ENCODE measurements at regions not wholly inside any gene's neighbourhood (a gene's known extent, or its start where the extent isn't known, plus 50 kb on each side); places are given as distances from the start of the nearest gene placed in this dataset.
A peak's percentile ranks its signal among the peaks of the same experiment; 100 is the strongest.
"Not testable (repeated sequence)": the region's sequence is repeated elsewhere in the genome, so short reads cannot be mapped to it uniquely, and the experiment has no call there.

DNA sequence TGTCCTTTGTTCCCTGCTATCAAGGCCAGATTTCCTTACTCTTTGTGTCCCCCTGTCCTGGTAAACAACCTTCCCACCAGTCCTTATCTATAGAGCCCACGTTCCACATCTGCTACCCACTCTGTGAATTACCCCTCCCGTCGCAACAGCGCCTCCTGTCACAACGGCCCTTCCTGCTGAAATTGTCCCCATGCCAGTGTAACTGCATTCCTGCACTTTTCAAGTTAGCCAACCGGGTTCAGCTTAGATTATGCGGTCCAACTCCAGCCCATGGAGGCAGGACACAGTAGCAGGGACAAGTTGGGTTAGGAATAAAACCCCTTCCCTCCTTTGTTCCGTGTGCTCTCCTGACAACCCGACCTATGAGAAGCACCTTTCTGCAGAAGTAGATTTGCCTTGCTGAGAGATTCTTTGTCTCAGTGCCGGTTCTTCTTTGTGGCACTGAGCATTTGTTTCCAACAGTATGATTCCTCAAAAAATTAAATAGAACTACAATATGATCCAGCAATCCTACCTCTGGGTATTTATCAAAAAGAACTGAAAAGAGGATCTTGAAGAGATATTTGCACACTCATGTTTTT, 180.3 kb downstream of the PTBP2 start:
- H3K9me3 Mint-ChIP-seq: peaks cover 0 to 22% (median 4%) of the 10 kb centered on the region in 7 donors
- H3K36me3 Mint-ChIP-seq: no peaks in the 10 kb centered on the region
- no peaks in the 10 kb centered on the region for H3K27me3 Mint-ChIP-seq
- no peak overlapping the region for H3K27ac Mint-ChIP-seq
- Histone ChIP-seq H3K36me3 (ENCODE audit: control insufficient read depth, insufficient read depth, low read length) (no peaks in the 10 kb centered on the region), H3K9me3 (ENCODE audit: control insufficient read depth in 2 of 2, low read length in 2 of 2) (peaks cover 7 to 10% of the 10 kb centered on the region in 2 experiments), H3K4me1 (ENCODE audit: control insufficient read depth, insufficient read depth, low read length, poor library complexity, severe bottlenecking) (no peaks in the 10 kb centered on the region), H3K27me3 (ENCODE audit: control insufficient read depth, insufficient read depth, low read length) (no peaks in the 10 kb centered on the region), H3K4me3 (ENCODE audit: low read depth, low read length) (no peak overlapping the region), H3K27ac (ENCODE audit: insufficient read depth, low read length, poor library complexity, severe bottlenecking) (no peak overlapping the region)
- H3K4me3 Mint-ChIP-seq: no peak overlapping the region
- ATAC-seq (ENCODE audit: low read depth in 2 of 2) (no peak), DNase-seq (no peak)
- no peaks in the 10 kb centered on the region for H3K4me1 Mint-ChIP-seq

DNA sequence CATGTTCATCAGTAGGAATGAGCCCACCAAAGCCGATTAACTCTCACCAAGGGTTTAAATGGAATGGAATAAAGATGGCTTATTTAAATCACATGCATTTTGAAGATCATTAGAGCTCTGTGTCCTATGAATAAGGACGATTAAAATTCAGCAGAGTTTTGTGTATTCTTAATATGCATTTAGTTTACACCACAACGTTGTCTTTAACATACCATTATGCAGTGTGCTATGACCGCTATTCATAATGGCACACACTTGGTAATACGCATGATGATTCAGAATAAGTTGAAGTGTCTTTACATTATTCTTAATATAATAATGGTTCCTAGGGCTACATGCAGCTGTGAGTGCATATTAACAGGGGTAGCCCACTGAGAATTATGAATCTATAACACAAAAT, 190.7 kb downstream of the PTBP2 start:
- Mint-ChIP-seq H3K27ac (no peak overlapping the region), H3K36me3 (no peaks in the 10 kb centered on the region), H3K27me3 (no peaks in the 10 kb centered on the region), H3K4me1 (no peaks in the 10 kb centered on the region), H3K9me3 (peaks cover 0 to 8% (median 2%) of the 10 kb centered on the region in 7 donors), H3K4me3 (no peak overlapping the region)
- Histone ChIP-seq H3K27me3 (ENCODE audit: control insufficient read depth, insufficient read depth, low read length) (no peaks in the 10 kb centered on the region), H3K27ac (ENCODE audit: insufficient read depth, low read length, poor library complexity, severe bottlenecking) (no peak overlapping the region), H3K9me3 (ENCODE audit: control insufficient read depth in 2 of 2, low read length in 2 of 2) (no peaks in the 10 kb centered on the region), H3K4me1 (ENCODE audit: control insufficient read depth, insufficient read depth, low read length, poor library complexity, severe bottlenecking) (no peaks in the 10 kb centered on the region), H3K36me3 (ENCODE audit: control insufficient read depth, insufficient read depth, low read length) (no peaks in the 10 kb centered on the region), H3K4me3 (ENCODE audit: low read depth, low read length) (no peak overlapping the region)
- ATAC-seq (ENCODE audit: low read depth in 2 of 2): no peak
- no peak for DNase-seq

DNA sequence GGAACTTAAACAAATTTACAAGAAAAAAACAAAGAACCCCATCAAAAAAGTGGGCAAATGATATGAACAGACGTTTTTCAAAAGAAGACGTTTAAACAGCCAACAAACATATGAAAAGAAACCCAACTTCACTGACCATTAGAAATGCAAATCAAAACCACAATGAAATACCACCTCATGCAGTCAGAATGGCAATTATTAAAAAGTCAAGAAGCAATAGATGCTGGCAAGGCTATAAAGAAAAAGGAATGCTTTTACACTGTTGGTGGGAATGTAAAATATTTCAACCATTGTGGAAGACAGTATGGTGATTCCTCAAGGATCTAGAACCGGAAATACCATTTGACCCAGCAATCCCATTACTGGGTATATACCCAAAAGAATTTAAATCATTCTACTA, 194.1 kb downstream of the PTBP2 start:
- DNase-seq; H3K27me3 Mint-ChIP-seq; H3K4me3 ChIP-seq (ENCODE audit: low read depth, low read length); H3K9me3 Mint-ChIP-seq; ATAC-seq (ENCODE audit: low read depth in 2 of 2); H3K27ac Mint-ChIP-seq; H3K4me1 Mint-ChIP-seq; H3K36me3 Mint-ChIP-seq; H3K27me3 ChIP-seq (ENCODE audit: control insufficient read depth, insufficient read depth, low read length); H3K4me1 ChIP-seq (ENCODE audit: control insufficient read depth, insufficient read depth, low read length, poor library complexity, severe bottlenecking); H3K4me3 Mint-ChIP-seq; H3K36me3 ChIP-seq (ENCODE audit: control insufficient read depth, insufficient read depth, low read length); H3K27ac ChIP-seq (ENCODE audit: insufficient read depth, low read length, poor library complexity, severe bottlenecking); H3K9me3 ChIP-seq (ENCODE audit: control insufficient read depth in 2 of 2, low read length in 2 of 2): not testable (repeated sequence)

- no peaks in the 10 kb centered on the region for H3K27me3 ChIP-seq (ENCODE audit: control insufficient read depth, insufficient read depth, low read length)
- DNase-seq: no peak
- H3K4me3 Mint-ChIP-seq: no peak overlapping the region
- H3K9me3 ChIP-seq (ENCODE audit: control insufficient read depth in 2 of 2, low read length in 2 of 2): no peaks in the 10 kb centered on the region
- H3K4me1 Mint-ChIP-seq: no peaks in the 10 kb centered on the region
- no peaks in the 10 kb centered on the region for H3K27me3 Mint-ChIP-seq
- no peak overlapping the region for H3K27ac ChIP-seq (ENCODE audit: insufficient read depth, low read length, poor library complexity, severe bottlenecking)
- no peak overlapping the region for H3K27ac Mint-ChIP-seq
- no peaks in the 10 kb centered on the region for H3K36me3 ChIP-seq (ENCODE audit: control insufficient read depth, insufficient read depth, low read length)
- H3K4me3 ChIP-seq (ENCODE audit: low read depth, low read length): no peak overlapping the region
- H3K36me3 Mint-ChIP-seq: no peaks in the 10 kb centered on the region
- no peaks in the 10 kb centered on the region for H3K4me1 ChIP-seq (ENCODE audit: control insufficient read depth, insufficient read depth, low read length, poor library complexity, severe bottlenecking)
- peaks cover 0 to 14% (median 6%) of the 10 kb centered on the region in 7 donors for H3K9me3 Mint-ChIP-seq
- ATAC-seq (ENCODE audit: low read depth in 2 of 2): no peak
These were observed 196.8 kb downstream of the PTBP2 start for GRCh38 chr1:96918406-96918805.

GRCh38 chr1:96922181-96922580, 200.6 kb downstream of the PTBP2 start:
- Histone ChIP-seq H3K9me3 (ENCODE audit: control insufficient read depth in 2 of 2, low read length in 2 of 2) (peaks cover 0 to 4% of the 10 kb centered on the region in 2 experiments), H3K36me3 (ENCODE audit: control insufficient read depth, insufficient read depth, low read length) (no peaks in the 10 kb centered on the region), H3K27me3 (ENCODE audit: control insufficient read depth, insufficient read depth, low read length) (no peaks in the 10 kb centered on the region), H3K27ac (ENCODE audit: insufficient read depth, low read length, poor library complexity, severe bottlenecking) (no peak overlapping the region), H3K4me1 (ENCODE audit: control insufficient read depth, insufficient read depth, low read length, poor library complexity, severe bottlenecking) (no peaks in the 10 kb centered on the region), H3K4me3 (ENCODE audit: low read depth, low read length) (no peak overlapping the region)
- ATAC-seq (ENCODE audit: low read depth in 2 of 2) (no peak), DNase-seq (no peak)
- Mint-ChIP-seq H3K27me3 (no peaks in the 10 kb centered on the region), H3K4me1 (no peaks in the 10 kb centered on the region), H3K9me3 (peaks cover 0 to 16% (median 2%) of the 10 kb centered on the region in 7 donors), H3K27ac (no peak overlapping the region), H3K36me3 (no peaks in the 10 kb centered on the region), H3K4me3 (no peak overlapping the region)

DNA sequence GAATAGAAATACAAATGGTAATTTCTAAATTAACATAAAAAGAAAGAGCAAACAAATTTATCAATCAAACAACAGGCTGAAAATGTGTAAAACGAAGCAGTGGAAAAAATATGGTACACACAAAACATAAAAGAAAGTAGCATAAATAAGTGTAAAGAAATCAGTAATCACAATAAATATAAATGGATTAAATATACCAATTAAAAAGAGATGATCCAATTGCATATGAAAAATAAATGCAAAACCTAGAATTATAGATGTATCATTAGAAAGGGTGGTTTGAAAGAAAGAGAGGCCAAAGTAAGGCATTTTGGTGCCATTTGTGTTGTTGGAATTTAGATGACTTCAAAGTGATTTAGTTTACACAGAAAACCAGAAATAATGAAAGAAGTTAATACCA, 202.2 kb downstream of the PTBP2 start:
- Mint-ChIP-seq H3K36me3 (no peaks in the 10 kb centered on the region), H3K27me3 (no peaks in the 10 kb centered on the region), H3K9me3 (peaks cover 0 to 12% (median 2%) of the 10 kb centered on the region in 7 donors), H3K27ac (no peak overlapping the region), H3K4me3 (no peak overlapping the region), H3K4me1 (no peaks in the 10 kb centered on the region)
- H3K4me1 ChIP-seq (ENCODE audit: control insufficient read depth, insufficient read depth, low read length, poor library complexity, severe bottlenecking): no peaks in the 10 kb centered on the region
- no peaks in the 10 kb centered on the region for H3K27me3 ChIP-seq (ENCODE audit: control insufficient read depth, insufficient read depth, low read length)
- peaks cover 0 to 4% of the 10 kb centered on the region in 2 experiments for H3K9me3 ChIP-seq (ENCODE audit: control insufficient read depth in 2 of 2, low read length in 2 of 2)
- no peak overlapping the region for H3K4me3 ChIP-seq (ENCODE audit: low read depth, low read length)
- no peak overlapping the region for H3K27ac ChIP-seq (ENCODE audit: insufficient read depth, low read length, poor library complexity, severe bottlenecking)
- ATAC-seq (ENCODE audit: low read depth in 2 of 2) (no peak), DNase-seq (no peak)
- H3K36me3 ChIP-seq (ENCODE audit: control insufficient read depth, insufficient read depth, low read length): no peaks in the 10 kb centered on the region

GRCh38 chr1:96926176-96926575, 204.6 kb downstream of the PTBP2 start:
- Histone ChIP-seq H3K27me3 (ENCODE audit: control insufficient read depth, insufficient read depth, low read length) (no peaks in the 10 kb centered on the region), H3K36me3 (ENCODE audit: control insufficient read depth, insufficient read depth, low read length) (no peaks in the 10 kb centered on the region), H3K4me3 (ENCODE audit: low read depth, low read length) (no peak overlapping the region), H3K9me3 (ENCODE audit: control insufficient read depth in 2 of 2, low read length in 2 of 2) (peaks cover 0 to 4% of the 10 kb centered on the region in 2 experiments), H3K27ac (ENCODE audit: insufficient read depth, low read length, poor library complexity, severe bottlenecking) (no peak overlapping the region), H3K4me1 (ENCODE audit: control insufficient read depth, insufficient read depth, low read length, poor library complexity, severe bottlenecking) (no peaks in the 10 kb centered on the region)
- peak overlapping the region in 1 of 3 donors; percentile 39 for H3K27ac Mint-ChIP-seq
- H3K4me3 Mint-ChIP-seq: no peak overlapping the region
- ATAC-seq (ENCODE audit: low read depth in 2 of 2) (no peak), DNase-seq (no peak)
- H3K36me3 Mint-ChIP-seq: no peaks in the 10 kb centered on the region
- H3K27me3 Mint-ChIP-seq: no peaks in the 10 kb centered on the region
- H3K9me3 Mint-ChIP-seq: peaks cover 0 to 11% (median 2%) of the 10 kb centered on the region in 7 donors
- H3K4me1 Mint-ChIP-seq: no peaks in the 10 kb centered on the region

GRCh38 chr1:96927125-96927524, 205.5 kb downstream of the PTBP2 start:
- Mint-ChIP-seq H3K27ac (no peak overlapping the region), H3K27me3 (no peaks in the 10 kb centered on the region), H3K4me3 (no peak overlapping the region), H3K4me1 (no peaks in the 10 kb centered on the region), H3K9me3 (peaks cover 0 to 11% (median 2%) of the 10 kb centered on the region in 7 donors), H3K36me3 (no peaks in the 10 kb centered on the region)
- Histone ChIP-seq H3K9me3 (ENCODE audit: control insufficient read depth in 2 of 2, low read length in 2 of 2) (peaks cover 0 to 4% of the 10 kb centered on the region in 2 experiments), H3K27ac (ENCODE audit: insufficient read depth, low read length, poor library complexity, severe bottlenecking) (no peak overlapping the region), H3K36me3 (ENCODE audit: control insufficient read depth, insufficient read depth, low read length) (no peaks in the 10 kb centered on the region), H3K4me3 (ENCODE audit: low read depth, low read length) (no peak overlapping the region), H3K27me3 (ENCODE audit: control insufficient read depth, insufficient read depth, low read length) (no peaks in the 10 kb centered on the region), H3K4me1 (ENCODE audit: control insufficient read depth, insufficient read depth, low read length, poor library complexity, severe bottlenecking) (no peaks in the 10 kb centered on the region)
- ATAC-seq (ENCODE audit: low read depth in 2 of 2) (no peak), DNase-seq (no peak)
